Uterus (tissue), 3 donors: ENCODE measurements at regions not wholly inside any gene's neighbourhood (a gene's known extent, or its start where the extent isn't known, plus 50 kb on each side); places are given as distances from the start of the nearest gene placed in this dataset.

Experiments
- DNase-seq, 2 donors: peaks; one replicate each; pipeline ENCODE4 v3.0.0-alpha.2; 2019 to 2020
- H3K27ac ChIP-seq, 2 donors: fragments of 200-600 bp; sonication (generic); 1 replicate in 1 of 2; 2 replicates in 1 of 2; pipeline ENCODE4 v1.5.1; 2016 to 2018
- H3K27me3 ChIP-seq, 2 donors: fragments of 200-600 bp; sonication (generic); one replicate each; pipeline ENCODE4 v1.5.1; 2018 to 2019; ENCODE audit warnings: control low read depth in 1 of 2
- H3K36me3 ChIP-seq, 2 donors: fragments of 200-600 bp; sonication (generic); one replicate each; pipeline ENCODE4 v1.5.1; 2019; ENCODE audit warnings: control low read depth in 1 of 2
- H3K4me1 ChIP-seq, 2 donors: fragments of 200-600 bp; sonication (generic); one replicate each; pipeline ENCODE4 v1.5.1; 2018 to 2019; ENCODE audit warnings: control low read depth in 1 of 2
- H3K4me3 ChIP-seq, 2 donors: fragments of 200-600 bp; sonication (generic); 1 replicate in 1 of 2; 2 replicates in 1 of 2; pipeline ENCODE4 v1.5.1; 2018 to 2019; ENCODE audit warnings: mild to moderate bottlenecking in 1 of 2
- H3K9me3 ChIP-seq, 2 donors: fragments of 200-600 bp; sonication (generic); one replicate each; pipeline ENCODE4 v1.5.1; 2019; ENCODE audit warnings: control low read depth in 1 of 2
- CTCF ChIP-seq, 4 experiments: fragments of 200-600 bp in 2 of 4; fragments of 450-650 bp in 2 of 4; sonication (generic) in 2 of 4; IDR thresholded peaks; one replicate each; pipeline ENCODE4 v1.5.1; 2016 to 2019; ENCODE audit warnings: antibody characterized with exemption in 4 of 4, mild to moderate bottlenecking in 2 of 4, moderate library complexity in 1 of 4
- POLR2A ChIP-seq, 2 donors: fragments of 450-650 bp; IDR thresholded peaks; one replicate each; pipeline ENCODE4 v1.6.1; 2016; ENCODE audit warnings: antibody characterized with exemption in 2 of 2, mild to moderate bottlenecking in 1 of 2, moderate library complexity in 1 of 2
- intact Hi-C: fragments of 100-400 bp; cut with DNase I; formaldehyde crosslinking; loops from one replicate; pipeline ENCODE4 v1.15.1; 2023; ENCODE audit warnings: low total_unique reads
- donor health status: DM: yes; HTN: yes; CAD: no.

- Histone ChIP-seq H3K9me3 (no peaks in the 10 kb centered on the region), H3K27ac (no peak overlapping the region), H3K27me3 (no peaks in the 10 kb centered on the region), H3K4me3 (no peak overlapping the region), H3K4me1 (no peaks in the 10 kb centered on the region), H3K36me3 (no peaks in the 10 kb centered on the region)
- intact Hi-C loops = no loop called here
- no peak for DNase-seq
- no peak for TF ChIP-seq POLR2A (IDR thresholded peaks at IDR 0.05)
- no peak for TF ChIP-seq CTCF (IDR thresholded peaks at IDR 0.05)
These were observed 260.2 kb downstream of the PHF14 start for GRCh38 chr7:11233871-11234270.

GRCh38 chr7:11235491-11235890 is 261.8 kb downstream of the PHF14 start:
- TF ChIP-seq POLR2A (IDR thresholded peaks at IDR 0.05) = no peak
- TF ChIP-seq CTCF (IDR thresholded peaks at IDR 0.05) = no peak
- no peaks in the 10 kb centered on the region for H3K4me1 ChIP-seq
- H3K27ac ChIP-seq = no peak overlapping the region
- no peaks in the 10 kb centered on the region for H3K27me3 ChIP-seq
- intact Hi-C loops = no loop called here
- no peaks in the 10 kb centered on the region for H3K9me3 ChIP-seq
- no peak for DNase-seq
- H3K4me3 ChIP-seq = no peak overlapping the region
- no peaks in the 10 kb centered on the region for H3K36me3 ChIP-seq

GRCh38 chr7:11236680-11237079 is 263.0 kb downstream of the PHF14 start:
- Histone ChIP-seq H3K36me3 (no peaks in the 10 kb centered on the region), H3K9me3 (no peaks in the 10 kb centered on the region), H3K27ac (no peak overlapping the region), H3K27me3 (no peaks in the 10 kb centered on the region), H3K4me3 (no peak overlapping the region), H3K4me1 (no peaks in the 10 kb centered on the region)
- TF ChIP-seq CTCF (IDR thresholded peaks at IDR 0.05) = no peak
- no peak for TF ChIP-seq POLR2A (IDR thresholded peaks at IDR 0.05)
- intact Hi-C loops = no loop called here
- no peak for DNase-seq

GRCh38 chr7:11237742-11238141 is 264.1 kb downstream of the PHF14 start:
- Histone ChIP-seq H3K27me3 (no peaks in the 10 kb centered on the region), H3K36me3 (no peaks in the 10 kb centered on the region), H3K9me3 (no peaks in the 10 kb centered on the region), H3K4me1 (no peaks in the 10 kb centered on the region), H3K27ac (no peak overlapping the region), H3K4me3 (no peak overlapping the region)
- intact Hi-C loops = no loop called here
- no peak for DNase-seq
- TF ChIP-seq POLR2A (IDR thresholded peaks at IDR 0.05) (no peak), CTCF (IDR thresholded peaks at IDR 0.05) (no peak)

GRCh38 chr7:11239316-11239715 is 265.6 kb downstream of the PHF14 start:
- H3K36me3 ChIP-seq = no peaks in the 10 kb centered on the region
- no peak for DNase-seq
- H3K4me3 ChIP-seq = no peak overlapping the region
- H3K27me3 ChIP-seq = no peaks in the 10 kb centered on the region
- no peaks in the 10 kb centered on the region for H3K9me3 ChIP-seq
- intact Hi-C loops = no loop called here
- H3K27ac ChIP-seq = no peak overlapping the region
- H3K4me1 ChIP-seq = no peaks in the 10 kb centered on the region
- TF ChIP-seq POLR2A (IDR thresholded peaks at IDR 0.05) (no peak), CTCF (IDR thresholded peaks at IDR 0.05) (no peak)
